ENCODE measurements at regions not wholly inside any gene's neighbourhood (a gene's known extent, or its start where the extent isn't known, plus 50 kb on each side); places are given as distances from the start of the nearest gene placed in this dataset.

GRCh38 chr13:22642088-22642487, 538.7 kb upstream of the SGCG start:
- H3K4me3 ChIP-seq (ENCODE audit: low read depth, low read length) = no peak overlapping the region
- TF ChIP-seq, protein P1, sequence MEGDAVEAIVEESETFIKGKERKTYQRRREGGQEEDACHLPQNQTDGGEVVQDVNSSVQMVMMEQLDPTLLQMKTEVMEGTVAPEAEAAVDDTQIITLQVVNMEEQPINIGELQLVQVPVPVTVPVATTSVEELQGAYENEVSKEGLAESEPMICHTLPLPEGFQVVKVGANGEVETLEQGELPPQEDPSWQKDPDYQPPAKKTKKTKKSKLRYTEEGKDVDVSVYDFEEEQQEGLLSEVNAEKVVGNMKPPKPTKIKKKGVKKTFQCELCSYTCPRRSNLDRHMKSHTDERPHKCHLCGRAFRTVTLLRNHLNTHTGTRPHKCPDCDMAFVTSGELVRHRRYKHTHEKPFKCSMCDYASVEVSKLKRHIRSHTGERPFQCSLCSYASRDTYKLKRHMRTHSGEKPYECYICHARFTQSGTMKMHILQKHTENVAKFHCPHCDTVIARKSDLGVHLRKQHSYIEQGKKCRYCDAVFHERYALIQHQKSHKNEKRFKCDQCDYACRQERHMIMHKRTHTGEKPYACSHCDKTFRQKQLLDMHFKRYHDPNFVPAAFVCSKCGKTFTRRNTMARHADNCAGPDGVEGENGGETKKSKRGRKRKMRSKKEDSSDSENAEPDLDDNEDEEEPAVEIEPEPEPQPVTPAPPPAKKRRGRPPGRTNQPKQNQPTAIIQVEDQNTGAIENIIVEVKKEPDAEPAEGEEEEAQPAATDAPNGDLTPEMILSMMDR (IDR thresholded peaks at IDR 0.05; ENCODE audit: control insufficient read depth, extremely low read depth, insufficient read depth) = no peak
- DNase-seq (ENCODE audit: low read depth) = no peak

DNA sequence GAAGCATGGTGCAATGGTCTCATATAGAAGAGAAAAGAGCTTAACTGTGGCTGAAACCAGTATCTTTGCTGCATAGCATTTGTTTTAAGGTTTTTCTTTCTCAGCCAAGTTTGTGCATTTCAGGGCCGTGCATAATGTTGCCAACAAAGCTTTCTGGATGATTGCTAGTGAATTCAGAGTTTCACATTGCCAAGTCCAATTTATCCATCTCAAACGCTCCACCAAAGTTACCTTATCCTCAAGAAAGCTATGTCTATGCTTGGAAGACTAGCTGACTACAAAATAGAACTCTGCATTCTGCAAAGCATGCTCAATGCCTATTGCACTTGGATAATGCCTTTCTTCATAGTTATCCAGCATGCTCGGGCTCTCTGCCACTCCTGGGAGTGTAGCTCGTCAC, 535.8 kb upstream of the SGCG start:
- H3K4me3 ChIP-seq (ENCODE audit: low read depth, low read length) = no peak overlapping the region
- no peak for DNase-seq (ENCODE audit: low read depth)
- TF ChIP-seq, protein P1 (IDR thresholded peaks at IDR 0.05; ENCODE audit: control insufficient read depth, extremely low read depth, insufficient read depth) = no peak

- TF ChIP-seq, protein P1 (IDR thresholded peaks at IDR 0.05; ENCODE audit: control insufficient read depth, extremely low read depth, insufficient read depth) = no peak
- DNase-seq (ENCODE audit: low read depth) = no peak
- H3K4me3 ChIP-seq (ENCODE audit: low read depth, low read length) = no peak overlapping the region
Observed at GRCh38 chr13:22647156-22647850, 533.5 kb upstream of the SGCG start.

DNA sequence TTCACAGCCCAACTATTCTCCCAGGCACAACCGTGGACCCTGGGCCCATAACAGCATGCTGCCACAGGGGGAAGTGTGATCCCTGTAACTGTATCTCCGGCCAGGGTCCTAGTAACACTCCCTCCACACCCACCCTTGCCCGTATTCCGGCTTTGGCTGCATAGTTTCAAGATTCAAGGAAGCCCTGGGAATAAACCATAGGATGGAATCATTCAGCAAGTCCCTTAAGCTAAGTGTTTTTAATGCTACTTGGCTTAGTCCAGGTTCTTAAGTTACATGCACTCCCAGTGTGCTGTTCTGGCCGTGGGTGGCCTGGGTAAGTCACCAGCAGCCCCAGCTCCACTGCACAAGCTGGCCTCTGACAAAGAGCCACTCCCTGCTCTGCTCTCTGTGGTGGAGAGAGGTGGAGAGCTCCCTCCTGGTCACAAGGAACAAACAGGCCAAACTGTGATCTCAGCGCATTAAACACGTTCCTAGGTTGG, 532.4 kb upstream of the SGCG start:
- TF ChIP-seq, protein P1 (IDR thresholded peaks at IDR 0.05; ENCODE audit: control insufficient read depth, extremely low read depth, insufficient read depth) = no peak
- DNase-seq (ENCODE audit: low read depth) = no peak
- H3K4me3 ChIP-seq (ENCODE audit: low read depth, low read length) = no peak overlapping the region

- no peak overlapping the region for H3K4me3 ChIP-seq (ENCODE audit: low read depth, low read length)
- TF ChIP-seq, protein P1 (IDR thresholded peaks at IDR 0.05; ENCODE audit: control insufficient read depth, extremely low read depth, insufficient read depth) = no peak
- DNase-seq (ENCODE audit: low read depth) = no peak
Observed at GRCh38 chr13:22652796-22653195, 528.0 kb upstream of the SGCG start.

DNA sequence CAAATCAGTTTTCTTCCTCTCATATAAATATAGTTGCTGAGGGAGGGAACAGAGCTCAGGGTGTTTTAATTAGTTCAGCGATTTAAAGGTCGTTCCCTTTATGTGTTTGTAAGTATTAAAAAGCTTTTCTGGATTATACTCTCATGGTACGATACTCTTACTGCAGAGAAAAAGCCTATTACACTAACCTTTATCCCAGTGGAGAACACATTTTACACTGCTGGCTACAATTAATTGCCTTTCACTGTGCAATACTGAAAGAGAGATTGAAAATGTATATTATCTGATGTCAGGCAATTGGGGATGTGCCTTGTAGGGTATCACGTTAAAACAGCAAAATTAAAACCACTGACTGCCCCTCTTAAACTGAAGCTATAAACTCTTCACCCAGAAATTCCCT, 526.9 kb upstream of the SGCG start:
- H3K4me3 ChIP-seq (ENCODE audit: low read depth, low read length) = no peak overlapping the region
- no peak for DNase-seq (ENCODE audit: low read depth)
- TF ChIP-seq, protein P1 (IDR thresholded peaks at IDR 0.05; ENCODE audit: control insufficient read depth, extremely low read depth, insufficient read depth) = no peak
